Activated CD4-positive, CD25-positive, alpha-beta regulatory T cell treated with anti-CD3 and anti-CD28 coated beads, Interleukin-2, amount 50 U/mL, for 24 hours (primary cell): ENCODE measurements at regions not wholly inside any gene's neighbourhood (a gene's known extent, or its start where the extent isn't known, plus 50 kb on each side); places are given as distances from the start of the nearest gene placed in this dataset.
"Not testable (repeated sequence)": the region's sequence is repeated elsewhere in the genome, so short reads cannot be mapped to it uniquely, and the experiment has no call there.

Experiments
- ATAC-seq, 2 donors: fragments of 150-1000 bp; cut with Tn5 transposase; one replicate each; pipeline ENCODE4 v1.10.0; 2021; ENCODE audit warnings: mild to moderate bottlenecking in 1 of 2, moderate library complexity in 1 of 2

- ATAC-seq: no peak
These were observed 829.8 kb upstream of the SLC10A2 start for GRCh38 chr13:103895835-103896531.

- no peak for ATAC-seq
These were observed 828.4 kb upstream of the SLC10A2 start for GRCh38 chr13:103894626-103895025.

- ATAC-seq: no peak
These were observed 818.0 kb upstream of the SLC10A2 start for GRCh38 chr13:103884101-103884723.

- ATAC-seq: no peak
These were observed 817.5 kb upstream of the SLC10A2 start for GRCh38 chr13:103883698-103884097.

GRCh38 chr13:103883164-103883563 is 816.9 kb upstream of the SLC10A2 start:
- ATAC-seq: no peak

GRCh38 chr13:103880146-103880545 is 813.9 kb upstream of the SLC10A2 start:
- ATAC-seq: not testable (repeated sequence)

GRCh38 chr13:103878891-103879605 is 812.8 kb upstream of the SLC10A2 start:
- ATAC-seq: no peak

- no peak for ATAC-seq
These were observed 810.4 kb upstream of the SLC10A2 start for GRCh38 chr13:103876571-103876970.

- ATAC-seq: no peak
These were observed 807.5 kb upstream of the SLC10A2 start for GRCh38 chr13:103873725-103874124.

GRCh38 chr13:103866048-103866447 is 799.8 kb upstream of the SLC10A2 start:
- no peak for ATAC-seq

- ATAC-seq: no peak
These were observed 796.3 kb upstream of the SLC10A2 start for GRCh38 chr13:103862525-103862924.

- ATAC-seq: no peak
These were observed 793.7 kb upstream of the SLC10A2 start for GRCh38 chr13:103859952-103860351.

GRCh38 chr13:103852036-103852435 is 785.8 kb upstream of the SLC10A2 start:
- no peak for ATAC-seq

GRCh38 chr13:103844471-103844870 is 778.3 kb upstream of the SLC10A2 start:
- ATAC-seq: no peak

- no peak for ATAC-seq
These were observed 773.2 kb upstream of the SLC10A2 start for GRCh38 chr13:103839460-103839859.

GRCh38 chr13:103835052-103835451 is 768.8 kb upstream of the SLC10A2 start:
- ATAC-seq: no peak

- ATAC-seq: no peak
These were observed 767.2 kb upstream of the SLC10A2 start for GRCh38 chr13:103833294-103833852.

- no peak for ATAC-seq
These were observed 749.4 kb upstream of the SLC10A2 start for GRCh38 chr13:103815619-103816018.

- ATAC-seq: no peak
These were observed 746.8 kb upstream of the SLC10A2 start for GRCh38 chr13:103812971-103813370.

- no peak for ATAC-seq
These were observed 746.3 kb upstream of the SLC10A2 start for GRCh38 chr13:103812558-103812957.

- ATAC-seq: no peak
These were observed 743.8 kb upstream of the SLC10A2 start for GRCh38 chr13:103810026-103810425.

- no peak for ATAC-seq
These were observed 739.6 kb upstream of the SLC10A2 start for GRCh38 chr13:103805771-103806170.

GRCh38 chr13:103803349-103803748 is 737.1 kb upstream of the SLC10A2 start:
- no peak for ATAC-seq

- no peak for ATAC-seq
These were observed 732.8 kb upstream of the SLC10A2 start for GRCh38 chr13:103799028-103799427.
